GM19463 (cell line): ENCODE measurements at regions not wholly inside any gene's neighbourhood (a gene's known extent, or its start where the extent isn't known, plus 50 kb on each side); places are given as distances from the start of the nearest gene placed in this dataset.
"Not testable (repeated sequence)": the region's sequence is repeated elsewhere in the genome, so short reads cannot be mapped to it uniquely, and the experiment has no call there.

Source experiments
- ATAC-seq: cut with Tn5 transposase; IDR thresholded peaks from one replicate; pipeline ENCODE4 v1.9.1; 2021; ENCODE audit warnings: mild to moderate bottlenecking, moderate library complexity; ENCODE audit not compliant: unreplicated experiment

DNA sequence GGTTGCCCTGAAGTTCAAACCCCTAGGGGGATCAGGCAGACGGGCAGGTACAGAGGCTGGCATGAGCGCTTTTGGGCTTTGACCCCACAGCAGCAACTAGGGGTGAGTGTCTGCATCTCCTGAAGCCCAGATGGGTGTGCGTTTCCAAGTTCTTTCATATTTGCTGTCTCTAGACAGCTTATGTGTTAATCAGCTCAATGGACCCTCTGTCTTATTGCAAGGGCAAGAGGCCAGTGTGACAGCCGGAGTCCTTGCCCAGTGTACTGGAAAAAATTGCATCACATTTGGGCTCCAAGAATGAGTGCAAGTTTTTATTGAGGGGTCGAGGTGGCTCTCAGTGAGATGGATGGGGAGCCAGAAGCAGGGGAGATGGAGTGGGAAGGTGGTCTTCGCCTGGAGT lies 1863.7 kb upstream of the RAG2 start:
- ATAC-seq: no peak

DNA sequence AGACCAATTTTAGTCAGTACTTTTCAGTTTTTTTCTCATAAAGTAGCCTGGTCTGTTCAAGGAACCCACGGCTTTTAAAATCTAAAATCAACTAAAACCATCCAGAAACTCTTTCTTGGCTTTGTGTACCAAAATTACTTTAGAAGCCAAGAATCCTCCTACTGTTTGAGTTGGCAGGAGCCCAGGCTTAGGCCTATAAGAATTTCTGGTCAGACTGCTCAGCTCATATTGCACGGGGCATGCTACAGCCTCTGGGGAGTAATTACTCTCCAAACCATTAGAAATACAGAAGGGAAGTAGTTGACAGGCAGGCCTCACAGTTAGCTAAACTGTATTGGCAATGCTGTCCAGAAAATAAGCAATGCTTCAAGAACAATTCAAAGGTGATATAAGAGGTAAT lies 1862.9 kb upstream of the RAG2 start:
- no peak for ATAC-seq

DNA sequence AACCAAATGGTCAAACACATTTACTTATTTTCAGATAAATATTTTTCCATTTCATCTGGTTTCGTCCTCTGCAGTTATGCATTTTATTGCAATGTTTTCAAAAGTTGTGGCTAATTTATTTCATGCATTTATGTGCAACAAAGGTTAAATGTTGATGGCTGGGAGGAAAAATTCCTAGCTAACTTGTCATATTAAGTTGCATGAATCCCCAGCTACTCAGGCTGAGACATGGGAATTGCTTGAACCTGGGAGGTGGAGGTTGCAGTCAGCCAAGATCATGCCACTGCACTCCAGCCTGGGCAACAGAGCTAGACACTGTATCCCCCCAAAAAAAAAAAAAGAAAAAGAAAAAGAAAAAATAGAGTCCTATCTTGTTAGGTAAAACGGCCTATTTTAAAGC lies 1862.4 kb upstream of the RAG2 start:
- ATAC-seq: no peak

DNA sequence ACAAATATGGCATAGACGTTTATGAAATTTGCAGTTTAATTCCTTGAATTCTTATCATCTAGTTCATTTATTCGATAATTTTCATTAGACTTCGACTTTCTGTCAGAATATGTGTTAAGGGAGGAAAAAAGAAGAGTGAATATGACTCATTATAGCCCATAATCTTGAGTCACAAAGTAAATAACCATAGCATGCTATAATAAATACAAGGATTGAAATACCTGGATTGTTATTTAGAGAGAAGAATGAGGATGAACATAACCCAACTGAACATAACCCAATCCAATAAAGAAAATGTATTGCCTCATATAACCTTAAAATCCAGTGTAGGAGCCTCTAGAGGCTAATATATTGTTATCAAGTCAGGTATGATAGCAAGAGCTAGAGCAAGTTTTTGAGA lies 1858.3 kb upstream of the RAG2 start:
- no peak for ATAC-seq

DNA sequence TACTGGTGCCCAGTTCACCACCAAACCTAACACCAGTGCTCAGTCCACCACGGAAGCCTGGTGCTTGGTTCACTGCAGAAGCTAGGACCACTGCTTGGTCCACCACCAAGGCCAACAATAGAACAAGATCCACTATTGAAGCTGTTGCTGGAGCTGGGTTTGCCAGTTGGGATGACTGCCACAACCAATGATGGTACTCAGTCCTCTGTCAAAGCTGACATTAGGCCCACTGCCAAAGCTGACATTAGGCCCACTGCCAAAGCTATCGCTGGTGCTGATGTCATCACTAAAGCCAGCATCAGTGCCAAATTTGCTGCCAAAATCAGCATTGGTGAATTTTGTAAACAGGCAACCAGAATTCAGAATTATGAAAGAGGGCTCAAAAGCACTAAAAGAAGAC lies 1850.2 kb upstream of the RAG2 start:
- no peak for ATAC-seq

DNA sequence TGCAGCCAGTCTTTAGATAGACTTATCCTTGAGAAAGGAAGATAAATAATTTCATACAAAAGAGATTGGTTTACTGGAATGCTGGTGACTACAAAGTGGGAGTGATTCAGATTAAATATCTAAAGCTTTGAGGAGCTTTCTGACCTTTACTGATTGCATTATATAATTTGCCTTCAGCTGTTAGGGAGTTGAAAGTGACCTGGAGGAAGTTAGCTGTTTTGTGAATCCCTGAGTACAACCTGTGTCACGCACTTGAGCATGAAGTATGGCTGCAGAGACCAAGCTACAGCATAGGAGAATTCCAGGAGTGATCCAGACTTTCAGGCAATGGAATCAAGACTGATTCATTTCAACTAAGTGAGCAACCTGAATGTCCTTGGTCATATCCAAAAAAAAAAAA lies 1848.3 kb upstream of the RAG2 start:
- ATAC-seq: no peak

DNA sequence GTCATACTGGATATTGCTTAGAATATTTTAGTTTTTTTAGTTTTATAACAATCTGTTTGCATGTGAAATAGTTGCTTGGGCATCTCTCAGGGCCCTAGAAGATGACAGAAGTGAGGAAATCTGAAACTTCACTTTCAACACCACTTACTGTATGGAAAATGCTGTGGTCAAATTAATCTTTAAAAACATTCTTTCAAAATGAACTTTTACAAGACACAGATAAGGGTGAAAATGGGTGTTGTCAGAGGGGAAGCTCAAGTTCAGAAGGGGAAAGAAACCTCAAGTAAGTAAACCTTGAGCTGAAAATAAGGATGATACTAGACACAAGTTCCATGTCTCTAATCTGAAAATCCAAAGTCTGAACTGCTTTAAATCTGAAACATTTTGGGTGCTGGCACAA lies 1840.1 kb upstream of the RAG2 start:
- no peak for ATAC-seq

DNA sequence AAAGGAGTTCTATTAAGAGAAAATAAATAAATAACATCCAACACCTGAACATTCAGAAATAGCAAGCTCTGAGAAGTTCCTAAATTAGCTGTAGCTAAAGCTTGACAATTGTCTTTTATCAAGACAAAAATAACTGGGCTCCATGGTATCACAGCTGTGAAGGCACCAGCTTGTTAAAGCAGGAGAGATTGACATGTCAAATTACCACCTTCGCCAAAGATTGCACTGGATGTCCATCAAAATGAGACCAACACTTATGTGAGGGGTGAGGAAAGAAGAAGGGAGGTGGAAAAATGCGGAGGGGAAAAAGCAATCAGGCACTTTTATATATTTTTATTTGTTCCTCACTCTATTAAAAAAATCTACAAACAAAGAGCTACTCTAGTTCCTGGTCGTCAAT lies 1827.5 kb upstream of the RAG2 start:
- no peak for ATAC-seq

DNA sequence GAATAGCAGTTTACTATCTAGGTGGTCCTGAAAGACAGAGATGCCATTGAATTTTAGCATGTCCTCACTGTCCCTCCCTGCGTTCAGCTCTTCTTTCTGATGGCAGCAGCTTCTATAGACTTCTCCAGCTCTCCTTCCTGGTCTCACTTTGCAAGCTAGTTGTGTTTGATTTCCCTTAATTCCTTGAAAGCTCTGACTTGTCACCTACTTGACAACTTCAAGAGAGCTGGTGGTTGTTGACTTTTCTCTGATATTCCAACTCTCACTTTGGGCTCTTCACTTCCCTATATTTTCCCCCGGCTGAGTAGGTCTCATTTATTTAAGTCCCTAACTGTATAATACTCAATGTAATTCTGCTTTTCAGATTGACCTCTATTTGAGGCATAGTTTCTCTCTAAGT lies 1825.0 kb upstream of the RAG2 start:
- no peak for ATAC-seq

DNA sequence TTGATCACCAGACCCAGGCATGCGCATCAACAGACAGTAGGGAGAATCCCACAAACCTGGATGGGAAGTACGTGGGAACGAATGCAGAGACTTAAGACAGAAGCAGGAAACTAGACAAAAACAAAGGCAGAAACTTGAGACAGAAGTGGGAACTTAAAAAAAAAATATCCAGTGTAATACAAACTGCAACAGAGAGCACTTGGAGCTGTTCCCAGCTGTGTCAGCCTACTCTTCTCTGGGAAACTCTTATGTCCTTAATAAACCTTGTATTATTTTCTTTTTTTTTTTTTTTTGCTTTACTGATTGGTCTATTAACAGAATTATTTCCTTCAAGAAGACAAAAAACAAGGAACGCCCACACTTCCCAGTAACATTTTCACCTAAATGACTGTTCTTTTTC lies 1818.1 kb upstream of the RAG2 start:
- ATAC-seq: no peak

DNA sequence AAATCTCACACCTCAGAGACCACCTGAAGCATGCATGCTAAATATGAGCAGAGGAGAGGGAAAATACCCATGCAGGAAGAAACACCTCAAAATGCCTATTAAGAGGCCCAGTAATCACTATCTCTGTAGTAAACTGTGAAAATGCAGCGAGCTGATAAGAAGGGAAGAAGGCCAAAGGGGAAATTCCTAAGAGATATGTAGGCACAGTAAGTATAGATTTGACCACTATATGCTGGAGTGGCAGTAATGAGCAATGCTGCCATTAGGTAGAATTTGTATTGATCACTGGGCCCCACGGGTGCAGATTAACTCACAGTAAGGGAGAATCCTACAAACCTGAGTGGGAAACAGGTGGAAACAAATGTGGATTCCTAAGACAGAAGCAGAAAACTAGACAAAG lies 1813.1 kb upstream of the RAG2 start:
- ATAC-seq: no peak

DNA sequence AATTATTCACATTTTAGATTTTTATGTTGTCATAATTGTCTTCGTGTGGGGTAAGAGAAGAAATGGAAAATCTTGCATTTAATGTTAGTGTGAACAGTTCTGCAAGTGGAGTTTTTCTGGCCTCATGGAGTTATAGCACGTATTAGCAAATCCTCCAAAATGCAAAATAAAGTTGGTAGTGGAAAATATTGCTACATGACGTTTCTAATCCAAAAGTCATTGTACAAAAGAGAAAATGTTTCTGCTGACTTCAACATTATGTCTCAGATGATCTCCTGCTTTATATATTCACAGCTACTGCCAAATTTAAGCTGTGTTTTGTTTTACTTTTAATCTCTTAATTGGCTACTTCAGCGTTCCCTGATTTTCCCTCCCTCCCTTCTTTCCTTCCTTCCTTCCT lies 1804.0 kb upstream of the RAG2 start:
- ATAC-seq: no peak

DNA sequence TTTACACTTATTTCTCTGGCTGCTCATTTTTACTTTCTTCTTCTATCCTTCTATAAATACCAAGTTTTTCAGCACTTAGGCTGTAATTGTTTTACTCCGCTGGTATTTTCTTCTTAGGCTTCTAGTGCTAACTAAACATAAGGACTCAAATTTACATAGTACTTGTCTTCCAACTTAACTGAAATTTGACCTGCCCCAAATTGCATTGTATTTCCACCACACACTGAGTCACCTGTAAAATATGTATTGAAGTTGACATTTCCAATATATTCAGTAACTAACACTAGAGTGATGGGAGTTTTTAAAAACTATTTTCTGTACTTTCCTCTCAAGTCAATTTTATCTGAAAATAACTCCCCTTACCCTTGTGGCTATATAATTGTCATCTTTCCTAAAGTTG lies 1794.1 kb upstream of the RAG2 start:
- no peak for ATAC-seq

DNA sequence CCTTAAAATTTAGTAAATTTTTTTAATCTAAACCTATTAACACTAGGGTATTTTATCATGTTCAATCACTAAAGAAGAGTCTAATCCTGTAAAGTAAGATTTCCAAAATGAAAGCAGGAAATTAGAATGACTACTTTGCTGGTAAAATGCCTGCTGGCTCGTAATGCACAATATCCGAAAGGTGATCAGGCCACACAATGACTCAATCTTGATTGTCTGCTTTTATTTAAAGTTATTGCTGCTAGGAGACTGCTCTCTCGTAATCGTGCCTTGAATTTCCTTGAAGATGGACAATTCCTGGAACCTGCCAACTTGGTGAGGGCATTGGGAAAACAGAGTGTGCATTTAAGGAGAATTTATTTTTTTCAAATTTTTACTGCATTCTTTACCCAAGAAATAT lies 1786.5 kb upstream of the RAG2 start:
- ATAC-seq: no peak

DNA sequence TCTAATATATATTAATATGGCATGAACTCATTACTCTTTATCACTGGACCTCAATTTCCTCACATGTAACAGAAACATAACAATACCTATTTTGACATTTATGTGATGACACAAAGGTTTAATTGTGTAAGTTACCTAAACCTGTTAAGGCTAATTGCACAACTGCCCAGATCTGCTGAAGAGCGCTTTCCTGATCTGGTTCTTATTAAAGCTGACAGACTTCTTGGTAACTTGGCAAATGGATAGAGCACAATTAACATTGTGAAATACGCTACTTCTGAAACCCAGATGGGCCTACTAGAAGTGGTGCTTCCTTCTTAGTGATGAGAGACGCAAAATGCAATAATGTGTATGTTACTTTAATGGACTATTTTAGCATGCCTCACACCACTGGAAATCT lies 1767.2 kb upstream of the RAG2 start:
- ATAC-seq: no peak

DNA sequence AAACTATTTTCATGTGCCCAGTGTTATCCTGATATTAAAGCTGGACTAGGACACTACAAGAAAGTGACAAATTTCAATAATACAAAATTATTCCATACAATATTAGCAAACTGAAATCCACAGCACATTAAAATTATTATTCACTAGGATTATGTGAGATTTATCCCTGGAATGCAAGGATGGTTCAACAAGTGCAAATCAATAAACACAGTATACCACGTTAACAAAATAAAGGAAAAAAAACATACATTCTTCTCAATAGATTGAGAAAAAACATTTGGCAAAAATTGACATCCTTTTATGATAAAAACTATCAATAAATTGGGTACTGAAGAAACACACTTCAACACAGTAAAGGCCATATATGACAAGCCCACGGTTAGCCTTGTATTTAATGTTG lies 1758.2 kb upstream of the RAG2 start:
- ATAC-seq: no peak

DNA sequence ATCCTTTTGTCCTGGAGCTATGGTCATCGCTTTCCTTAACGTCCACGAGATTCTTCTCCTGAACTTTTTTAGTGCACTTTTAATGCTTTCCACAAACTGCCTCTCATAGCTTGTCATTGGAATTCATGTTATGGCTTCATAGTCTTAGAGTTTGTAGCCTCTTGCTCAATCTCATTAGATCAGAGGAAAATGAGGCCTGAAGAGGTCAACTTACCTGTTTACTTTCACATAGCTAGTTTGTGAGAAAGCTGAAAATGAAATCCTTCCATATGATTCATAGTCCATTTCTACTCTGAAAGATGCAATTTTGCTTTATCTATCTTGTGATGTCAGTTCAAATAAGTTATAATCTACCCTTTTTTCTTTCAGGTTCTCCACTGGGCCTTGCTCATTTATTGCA lies 1747.2 kb upstream of the RAG2 start:
- no peak for ATAC-seq

DNA sequence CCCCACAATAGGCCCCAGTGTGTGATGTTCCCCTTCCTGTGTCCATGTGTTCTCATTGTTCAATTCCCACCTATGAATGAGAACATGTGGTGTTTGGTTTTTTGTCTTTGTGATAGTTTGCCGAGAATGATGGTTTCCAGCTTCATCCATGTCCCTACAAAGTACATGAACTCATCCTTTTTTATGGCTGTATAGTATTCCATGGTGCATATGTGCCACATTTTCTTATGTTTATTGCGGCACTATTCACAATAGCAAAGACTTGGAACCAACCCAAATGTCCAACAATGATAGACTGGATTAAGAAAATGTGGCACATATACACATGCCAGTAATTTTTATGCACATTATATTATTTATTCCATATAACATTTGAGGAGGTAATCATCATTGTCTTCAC lies 1743.6 kb upstream of the RAG2 start:
- not testable (repeated sequence) for ATAC-seq

DNA sequence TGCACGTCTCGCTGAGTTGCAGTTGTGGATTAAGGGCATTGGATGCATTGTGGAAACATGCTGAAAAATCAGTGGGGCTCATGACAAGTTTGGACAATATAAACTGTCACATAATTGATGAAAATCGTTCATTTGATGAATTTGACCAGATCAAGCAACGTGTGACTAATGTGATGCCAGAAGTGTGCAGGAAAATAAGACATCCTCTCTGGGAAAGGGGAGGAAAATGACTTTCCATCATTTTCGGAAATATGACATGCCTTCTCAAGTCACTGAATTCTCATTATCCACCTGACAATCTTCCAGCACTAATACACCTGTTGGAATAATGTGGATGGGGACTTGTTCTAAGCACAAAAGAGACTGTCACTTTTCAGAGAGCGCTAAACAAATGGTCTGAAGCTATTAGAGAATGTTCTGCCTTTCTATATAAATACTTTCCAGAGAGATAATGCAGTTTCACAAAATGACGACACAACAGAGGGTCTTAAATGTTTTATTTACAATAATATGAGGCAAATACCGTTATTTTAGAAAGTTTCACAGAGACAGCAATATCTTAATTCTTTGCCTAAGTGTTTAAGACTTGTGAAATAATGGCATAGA lies 1741.9 kb upstream of the RAG2 start:
- ATAC-seq: no peak

DNA sequence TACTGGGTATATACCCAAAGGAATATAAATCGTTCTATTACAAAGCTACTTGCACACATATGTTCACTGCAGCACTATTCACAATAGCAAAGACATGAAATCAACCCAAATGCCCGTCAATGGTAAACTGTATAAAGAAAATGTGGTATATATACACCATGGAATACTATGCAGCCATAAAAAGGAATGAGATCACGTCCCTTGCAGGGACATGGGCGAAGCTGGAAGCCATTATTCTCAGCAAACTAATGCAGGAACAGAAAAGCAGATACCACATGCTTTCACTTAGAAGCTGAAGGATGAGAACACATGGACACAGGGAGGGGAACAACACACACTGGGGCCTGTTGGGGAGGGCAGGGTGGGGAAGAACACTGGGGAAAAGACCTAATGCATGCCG lies 1740.0 kb upstream of the RAG2 start:
- ATAC-seq: not testable (repeated sequence)

DNA sequence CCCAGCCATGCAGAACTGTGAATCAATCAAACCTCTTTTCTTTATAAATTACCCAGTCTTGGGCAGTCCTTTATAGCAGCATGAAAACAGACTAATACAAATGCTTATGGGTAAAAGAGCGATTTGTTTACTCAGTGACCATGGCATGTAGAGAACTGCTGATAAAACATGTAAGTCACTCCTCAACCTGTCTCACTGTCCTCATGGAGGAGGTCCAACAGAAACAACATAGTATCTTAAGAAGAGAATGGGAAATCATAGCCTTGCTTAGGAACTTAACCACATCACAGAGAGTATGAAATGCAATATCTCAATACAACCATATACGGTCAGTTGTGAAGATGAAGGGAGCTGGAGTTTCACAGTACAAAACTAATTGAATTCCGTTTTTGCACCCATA lies 1734.0 kb upstream of the RAG2 start:
- ATAC-seq: no peak

DNA sequence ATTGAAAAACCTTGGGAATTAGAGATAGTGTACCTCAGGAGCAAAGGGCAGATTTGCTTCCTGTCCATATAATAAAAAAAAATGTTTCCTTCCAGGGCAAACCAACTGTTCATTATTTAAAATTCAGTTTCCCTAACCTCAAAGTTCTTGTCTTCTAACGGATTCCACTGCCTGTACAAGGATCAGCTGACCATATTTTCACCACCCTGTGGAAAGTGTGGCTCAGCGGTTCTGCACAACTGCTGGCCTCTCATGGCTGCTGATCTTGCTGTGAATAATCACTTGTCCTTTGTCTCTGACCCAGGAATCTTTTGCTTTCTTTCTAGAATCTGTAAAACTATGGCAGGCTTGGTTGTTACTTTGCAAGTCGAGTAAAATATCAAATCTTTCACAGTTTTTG lies 1732.5 kb upstream of the RAG2 start:
- ATAC-seq: no peak

DNA sequence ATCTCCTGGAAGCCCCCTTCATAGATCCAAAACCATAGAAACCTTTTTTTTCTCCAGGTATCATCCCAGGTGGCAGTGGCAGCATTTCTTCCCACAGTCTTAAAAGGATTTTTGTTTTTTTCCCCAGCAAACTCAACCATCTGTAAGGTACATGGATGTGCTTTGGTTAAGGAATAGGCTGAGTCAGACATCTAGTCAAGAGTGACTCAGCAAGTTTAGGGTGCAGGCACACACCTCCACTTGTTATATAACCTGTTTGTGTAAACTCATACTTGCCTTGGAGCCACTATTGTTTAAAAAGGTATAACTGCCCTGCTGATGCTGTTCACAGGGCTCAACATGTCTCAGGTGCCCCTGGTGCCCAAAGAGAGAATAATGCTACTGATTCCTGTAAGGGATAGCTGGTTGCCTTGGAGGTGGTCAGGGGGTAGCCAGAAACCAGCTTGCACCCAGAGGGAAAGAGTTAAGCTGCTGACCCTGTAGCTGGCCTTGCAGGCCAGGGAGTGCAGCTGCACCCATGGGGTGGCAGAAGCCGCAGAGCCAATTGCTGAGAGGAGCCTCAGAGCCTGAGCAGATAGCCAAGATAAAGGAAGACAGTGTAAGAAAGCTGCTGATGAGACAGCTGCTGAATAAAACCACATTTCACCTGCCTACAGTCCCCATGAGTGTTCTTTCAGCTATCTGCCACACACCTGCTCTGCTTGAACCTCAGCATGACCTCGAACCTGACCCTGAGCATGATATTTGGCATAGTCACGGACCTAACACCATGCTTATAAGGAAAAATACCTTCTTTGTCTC lies 1726.1 kb upstream of the RAG2 start:
- no peak for ATAC-seq
